ENCODE measurements at regions not wholly inside any gene's neighbourhood (a gene's known extent, or its start where the extent isn't known, plus 50 kb on each side); places are given as distances from the start of the nearest gene placed in this dataset.

DNA sequence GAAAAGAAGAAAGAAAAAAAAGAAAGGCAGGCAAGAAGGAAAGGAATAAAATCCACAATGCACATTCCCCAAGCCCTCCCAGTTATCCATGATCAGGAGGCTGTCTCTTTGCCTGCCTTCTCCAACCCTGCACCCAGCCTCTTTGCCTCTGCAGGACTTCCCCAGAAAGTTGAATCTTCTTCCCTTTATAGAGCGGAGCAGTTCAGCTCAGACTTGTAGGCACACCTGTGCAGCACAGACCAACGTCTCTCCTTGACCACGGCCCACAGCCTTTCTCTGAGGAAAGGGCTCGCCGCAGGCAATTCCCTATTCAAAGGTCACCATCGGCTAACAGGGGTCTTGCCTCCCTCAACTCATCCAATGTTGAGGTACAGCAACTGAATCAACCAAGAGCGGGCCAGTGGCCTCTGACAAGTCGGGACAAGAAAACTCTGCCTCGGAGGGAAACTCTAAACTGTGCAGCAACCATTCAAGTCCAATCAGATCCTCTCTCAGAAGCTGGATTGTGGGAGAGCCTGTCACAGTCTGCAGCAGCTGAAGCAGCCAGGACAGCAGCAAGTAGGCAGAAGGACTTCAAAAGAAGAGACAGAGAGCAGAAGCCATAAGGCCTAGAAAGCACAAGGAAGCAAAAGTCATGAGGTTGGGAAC lies 529.2 kb upstream of the JARID2 start (continued):
- no peak for TF ChIP-seq ERF (CRISPR knock-in tag; IDR thresholded peaks at IDR 0.05)

GRCh38 chr6:14717307-14717706 lies 528.6 kb upstream of the JARID2 start:
- in situ Hi-C loops (cut with HindIII; ENCODE audit: extremely low pct_ligation_motif_present, low pct_unique_long_range_greater_than_20kb) (no loop called here), intact Hi-C loops (cut with micrococcal nuclease; ENCODE audit: unreplicated experiment) (no loop called here)
- no peaks in the 10 kb centered on the region for H3K27me3 ChIP-seq (ENCODE audit: control insufficient read depth in 1 of 2, insufficient read depth in 2 of 2, low read length in 2 of 2)
- no TSS peak for BruUV-seq (replicated peaks)
- H3K9me3 ChIP-seq (ENCODE audit: low read length) = no peaks in the 10 kb centered on the region
- FAIRE-seq (no peak), DNase-seq (ENCODE audit: low spot score) (no peak), ATAC-seq (no peak)
- H3K36me3 ChIP-seq (replicated peaks in 1 of 2; ENCODE audit: control insufficient read depth in 1 of 2, insufficient read depth in 2 of 2, low read length in 2 of 2) = no peaks in the 10 kb centered on the region
- no peak overlapping the region for H3K4me2 ChIP-seq (ENCODE audit: low read depth, low read length)
- ChIA-PET POLR2A (no interaction called here), CTCF (ENCODE audit: low intra/inter-chr PET ratio, low total read pairs) (no interaction called here)
- H3K27ac ChIP-seq (ENCODE audit: extremely low read length, insufficient read depth, low read length) = no peak overlapping the region
- H4K20me1 ChIP-seq (ENCODE audit: insufficient read depth, low read length) = no peaks in the 10 kb centered on the region
- WGBS (ENCODE audit: low lambda C conversion rate) = 16% methylated on average over 3 of the region's 3 CpGs
- TF ChIP-seq REL (CRISPR knock-in tag; conservative IDR thresholded peaks at IDR 0.05) = no peak
- no peak for TF ChIP-seq ZBTB7B (CRISPR knock-in tag; IDR thresholded peaks at IDR 0.05)
- no peak for TF ChIP-seq WIZ (CRISPR knock-in tag; IDR thresholded peaks at IDR 0.05)
- TF ChIP-seq MED1 (CRISPR knock-in tag; IDR thresholded peaks at IDR 0.05) = no peak
- TF ChIP-seq TFDP1 (CRISPR knock-in tag; IDR thresholded peaks at IDR 0.05; ENCODE audit: borderline replicate concordance) = no peak
- no peak for TF ChIP-seq E2F1 (CRISPR knock-in tag; IDR thresholded peaks at IDR 0.05)
- H3K4me1 ChIP-seq (ENCODE audit: insufficient read depth, low read length) = peaks cover 10% of the 10 kb centered on the region; the same call in 1 of the 2 replicates
- no peak overlapping the region for H3K9ac ChIP-seq (ENCODE audit: insufficient read depth, low read depth, low read length)
- no peaks in the 10 kb centered on the region for H3K79me2 ChIP-seq (ENCODE audit: insufficient read depth, low read length)
- no peak overlapping the region for H3K4me3 ChIP-seq (replicated peaks in 1 of 3; ENCODE audit: insufficient read depth in 1 of 3, low read depth in 2 of 3, low read length in 3 of 3)
- H2AFZ ChIP-seq (ENCODE audit: low read length) = no peak overlapping the region

Data from HepG2 (cell line).